Thymus (tissue), 11 donors: ENCODE measurements at regions not wholly inside any gene's neighbourhood (a gene's known extent, or its start where the extent isn't known, plus 50 kb on each side); places are given as distances from the start of the nearest gene placed in this dataset.

ENCODE experiments used
- DNase-seq, 9 donors: peaks; one replicate each; pipeline ENCODE4 v3.0.0-alpha.2; 2013; ENCODE audit warnings: low spot score in 9 of 9, low read depth in 6 of 9, missing footprints in 1 of 9
- H3K27ac ChIP-seq, 2 donors: one replicate each; pipeline ENCODE4 v1.5.1; 2013; ENCODE audit warnings: control low read depth in 1 of 2, low read depth in 1 of 2, low read length in 1 of 2, mild to moderate bottlenecking in 1 of 2, moderate library complexity in 1 of 2
- H3K27me3 ChIP-seq, 2 donors: one replicate each; pipeline ENCODE4 v1.5.1; 2013; ENCODE audit warnings: low read length in 1 of 2; ENCODE audit not compliant: control insufficient read depth in 2 of 2, insufficient read depth in 1 of 2
- H3K36me3 ChIP-seq, 2 donors: one replicate each; pipeline ENCODE4 v1.5.1; 2013; ENCODE audit warnings: low read length in 1 of 2, mild to moderate bottlenecking in 1 of 2, moderate library complexity in 1 of 2; ENCODE audit not compliant: control insufficient read depth in 2 of 2, insufficient read depth in 2 of 2
- H3K4me1 ChIP-seq, 2 donors: one replicate each; pipeline ENCODE4 v1.5.1; 2013; ENCODE audit warnings: low read length in 2 of 2; ENCODE audit not compliant: control insufficient read depth in 2 of 2, insufficient read depth in 2 of 2
- H3K4me3 ChIP-seq, 2 donors: one replicate each; pipeline ENCODE4 v1.5.1; 2013; ENCODE audit warnings: low read length in 2 of 2, control low read depth in 1 of 2, mild to moderate bottlenecking in 1 of 2
- H3K9me3 ChIP-seq, 2 donors: one replicate each; pipeline ENCODE4 v1.5.1; 2013; ENCODE audit warnings: low read length in 1 of 2, mild to moderate bottlenecking in 1 of 2; ENCODE audit not compliant: control insufficient read depth in 2 of 2, insufficient read depth in 1 of 2
- WGBS: extraction: QIAGEN DNeasy Blood & Tissue Kit; methylation state at CpG from one replicate; pipeline ENCODE4 v1.1.7; 2013; 5-methylcytosine and 5-hydroxymethylcytosine counted together
- donor health status: healthy.

- no peaks in the 10 kb centered on the region for H3K9me3 ChIP-seq
Observed at GRCh38 chr13:110034031-110034549, 247.7 kb upstream of the IRS2 start.

GRCh38 chr13:110032969-110033368 is 246.6 kb upstream of the IRS2 start:
- H3K4me3 ChIP-seq = no peak overlapping the region
- no peaks in the 10 kb centered on the region for H3K36me3 ChIP-seq
- WGBS = 75% methylated on average over 5 of the region's 5 CpGs
- no peak for DNase-seq
- H3K27ac ChIP-seq = no peak overlapping the region
- no peaks in the 10 kb centered on the region for H3K4me1 ChIP-seq
- no peaks in the 10 kb centered on the region for H3K27me3 ChIP-seq
- no peaks in the 10 kb centered on the region for H3K9me3 ChIP-seq

More at GRCh38 chr13:110034031-110034549, 247.7 kb upstream of the IRS2 start:
- 90% methylated on average over 4 of the region's 4 CpGs for WGBS
- no peak for DNase-seq
- H3K36me3 ChIP-seq = no peaks in the 10 kb centered on the region
- H3K4me1 ChIP-seq = no peaks in the 10 kb centered on the region
- H3K4me3 ChIP-seq = no peak overlapping the region
- no peak overlapping the region for H3K27ac ChIP-seq
- H3K27me3 ChIP-seq = no peaks in the 10 kb centered on the region

- H3K27me3 ChIP-seq = no peaks in the 10 kb centered on the region
- H3K9me3 ChIP-seq = no peaks in the 10 kb centered on the region
- DNase-seq = no peak
- no peaks in the 10 kb centered on the region for H3K36me3 ChIP-seq
- H3K27ac ChIP-seq = no peak overlapping the region
- H3K4me3 ChIP-seq = no peak overlapping the region
- 71% methylated on average over 7 of the region's 7 CpGs for WGBS
- no peaks in the 10 kb centered on the region for H3K4me1 ChIP-seq
Observed at GRCh38 chr13:110030394-110030928, 244.1 kb upstream of the IRS2 start.

GRCh38 chr13:110028838-110029621 is 242.6 kb upstream of the IRS2 start:
- no peak for DNase-seq
- H3K36me3 ChIP-seq = no peaks in the 10 kb centered on the region
- no peaks in the 10 kb centered on the region for H3K4me1 ChIP-seq
- no peak overlapping the region for H3K4me3 ChIP-seq
- no peaks in the 10 kb centered on the region for H3K9me3 ChIP-seq
- whole genome bisulfite sequencing = 91% methylated on average over 7 of the region's 7 CpGs
- H3K27ac ChIP-seq = no peak overlapping the region
- H3K27me3 ChIP-seq = no peaks in the 10 kb centered on the region

- H3K9me3 ChIP-seq = no peaks in the 10 kb centered on the region
- 87% methylated on average over 4 of the region's 4 CpGs for WGBS
Observed at GRCh38 chr13:110028311-110028710, 241.9 kb upstream of the IRS2 start.

GRCh38 chr13:110027470-110028240 is 241.3 kb upstream of the IRS2 start:
- H3K9me3 ChIP-seq = no peaks in the 10 kb centered on the region
- no peaks in the 10 kb centered on the region for H3K27me3 ChIP-seq
- H3K36me3 ChIP-seq = no peaks in the 10 kb centered on the region
- WGBS = 84% methylated on average over 8 of the region's 8 CpGs
- no peaks in the 10 kb centered on the region for H3K4me1 ChIP-seq
- DNase-seq = no peak
- H3K4me3 ChIP-seq = no peak overlapping the region
- no peak overlapping the region for H3K27ac ChIP-seq

More at GRCh38 chr13:110028311-110028710, 241.9 kb upstream of the IRS2 start:
- Histone ChIP-seq H3K27ac (no peak overlapping the region), H3K27me3 (no peaks in the 10 kb centered on the region), H3K4me3 (no peak overlapping the region), H3K4me1 (no peaks in the 10 kb centered on the region), H3K36me3 (no peaks in the 10 kb centered on the region)
- DNase-seq = no peak

GRCh38 chr13:110024645-110024980 is 238.2 kb upstream of the IRS2 start:
- H3K9me3 ChIP-seq = no peaks in the 10 kb centered on the region
- WGBS = 0% methylated on average over 1 of the region's 1 CpG
- DNase-seq = no peak
- no peak overlapping the region for H3K27ac ChIP-seq
- no peaks in the 10 kb centered on the region for H3K27me3 ChIP-seq
- no peak overlapping the region for H3K4me3 ChIP-seq
- H3K36me3 ChIP-seq = no peaks in the 10 kb centered on the region
- H3K4me1 ChIP-seq = no peaks in the 10 kb centered on the region

- no peaks in the 10 kb centered on the region for H3K27me3 ChIP-seq
- no peaks in the 10 kb centered on the region for H3K4me1 ChIP-seq
- no peak overlapping the region for H3K4me3 ChIP-seq
- no peaks in the 10 kb centered on the region for H3K36me3 ChIP-seq
- no peak for DNase-seq
- H3K27ac ChIP-seq = no peak overlapping the region
- 73% methylated on average over 14 of the region's 14 CpGs for WGBS
- no peaks in the 10 kb centered on the region for H3K9me3 ChIP-seq
Observed at GRCh38 chr13:110023729-110024644, 237.6 kb upstream of the IRS2 start.
